B cell (primary cell): ENCODE measurements at regions not wholly inside any gene's neighbourhood (a gene's known extent, or its start where the extent isn't known, plus 50 kb on each side); places are given as distances from the start of the nearest gene placed in this dataset.

Experiments
- CTCF ChIP-seq: fragments of 200-600 bp; IDR thresholded peaks from one replicate; pipeline ENCODE4 v1.8.0; 2022; ENCODE audit warnings: antibody characterized with exemption, mild to moderate bottlenecking
- EZH2 ChIP-seq: IDR thresholded peaks from 2 replicates; pipeline ENCODE4 v1.6.1; 2012; ENCODE audit warnings: borderline replicate concordance, low read depth, mild to moderate bottlenecking, moderate library complexity, low read length; ENCODE audit not compliant: insufficient read depth, poor library complexity, severe bottlenecking

GRCh38 chr16:52054326-52054725 is 492.6 kb downstream of the TOX3 start:
- TF ChIP-seq CTCF (no peak), EZH2 (no peak)
